NT2/D1 (cell line): ENCODE measurements at regions not wholly inside any gene's neighbourhood (a gene's known extent, or its start where the extent isn't known, plus 50 kb on each side); places are given as distances from the start of the nearest gene placed in this dataset.

ENCODE experiments used
- DNase-seq: peaks from one replicate; pipeline ENCODE4 v3.0.0-alpha.2; 2011; ENCODE audit warnings: low read depth, low spot score
- H3K27me3 ChIP-seq: 2 replicates; pipeline ENCODE4 v1.6.0; 2011; ENCODE audit warnings: mild to moderate bottlenecking; ENCODE audit not compliant: insufficient read length, insufficient read depth
- H3K36me3 ChIP-seq: 2 replicates; pipeline ENCODE4 v1.6.1; 2011; ENCODE audit warnings: mild to moderate bottlenecking, low read length, mixed read lengths; ENCODE audit not compliant: insufficient read depth, insufficient read length
- H3K4me1 ChIP-seq: 2 replicates; pipeline ENCODE4 v1.5.1; 2011; ENCODE audit not compliant: insufficient read depth, insufficient read length
- H3K4me3 ChIP-seq: 2 replicates; pipeline ENCODE4 v1.5.1; 2011; ENCODE audit warnings: low read depth; ENCODE audit not compliant: insufficient read length
- H3K9ac ChIP-seq: 2 replicates; pipeline ENCODE4 v1.6.0; 2011; ENCODE audit warnings: low read depth; ENCODE audit not compliant: insufficient read length
- H3K9me3 ChIP-seq: 2 replicates; pipeline ENCODE4 v1.5.1; 2011; ENCODE audit warnings: mild to moderate bottlenecking, low read length; ENCODE audit not compliant: insufficient read depth
- SUZ12 ChIP-seq: IDR thresholded peaks from 2 replicates; pipeline ENCODE4 v1.6.1; 2011; ENCODE audit not compliant: insufficient read length, insufficient read depth; ENCODE audit errors: extremely low read depth
- YY1 ChIP-seq: IDR thresholded peaks from 2 replicates; pipeline ENCODE4 v1.6.1; 2011; ENCODE audit not compliant: insufficient read length, insufficient read depth
- ZNF274 ChIP-seq: IDR thresholded peaks from 2 replicates; pipeline ENCODE4 v1.6.1; 2011; ENCODE audit warnings: mild to moderate bottlenecking, low read depth, low read length

DNA sequence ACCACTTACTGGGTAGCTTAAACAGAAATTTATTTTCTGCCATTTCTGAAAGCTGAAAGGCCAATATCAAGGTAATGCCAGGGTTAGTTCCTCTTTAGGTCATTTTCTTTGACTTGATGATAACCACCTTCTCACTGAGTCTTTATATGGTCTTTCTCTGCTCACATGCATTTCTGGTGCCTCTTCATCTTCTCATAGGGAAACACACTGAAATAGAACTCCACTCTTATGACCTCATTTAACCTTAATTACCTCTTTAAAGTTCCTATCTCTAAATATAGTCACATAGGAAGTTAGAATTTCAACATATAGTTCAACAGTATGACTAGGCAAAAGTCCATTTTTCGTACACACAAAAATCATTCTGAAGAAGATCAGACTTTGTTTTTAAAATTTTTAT is 616.8 kb upstream of the VRK2 start:
- H3K27me3 ChIP-seq: no peaks in the 10 kb centered on the region
- DNase-seq: no peak
- TF ChIP-seq YY1: no peak
- no peak for TF ChIP-seq SUZ12
- TF ChIP-seq ZNF274: no peak
- H3K4me1 ChIP-seq: no peaks in the 10 kb centered on the region
- no peak overlapping the region for H3K4me3 ChIP-seq
- no peaks in the 10 kb centered on the region for H3K9me3 ChIP-seq
- H3K9ac ChIP-seq: no peak overlapping the region
- H3K36me3 ChIP-seq: no peaks in the 10 kb centered on the region

- no peak for DNase-seq
- H3K36me3 ChIP-seq: no peaks in the 10 kb centered on the region
- no peaks in the 10 kb centered on the region for H3K27me3 ChIP-seq
- TF ChIP-seq YY1: no peak
- no peak for TF ChIP-seq SUZ12
- TF ChIP-seq ZNF274: no peak
- no peak overlapping the region for H3K4me3 ChIP-seq
- H3K4me1 ChIP-seq: no peaks in the 10 kb centered on the region
- H3K9ac ChIP-seq: no peak overlapping the region
- no peaks in the 10 kb centered on the region for H3K9me3 ChIP-seq
Observed at GRCh38 chr2:57432528-57432927, 614.1 kb upstream of the VRK2 start.

DNA sequence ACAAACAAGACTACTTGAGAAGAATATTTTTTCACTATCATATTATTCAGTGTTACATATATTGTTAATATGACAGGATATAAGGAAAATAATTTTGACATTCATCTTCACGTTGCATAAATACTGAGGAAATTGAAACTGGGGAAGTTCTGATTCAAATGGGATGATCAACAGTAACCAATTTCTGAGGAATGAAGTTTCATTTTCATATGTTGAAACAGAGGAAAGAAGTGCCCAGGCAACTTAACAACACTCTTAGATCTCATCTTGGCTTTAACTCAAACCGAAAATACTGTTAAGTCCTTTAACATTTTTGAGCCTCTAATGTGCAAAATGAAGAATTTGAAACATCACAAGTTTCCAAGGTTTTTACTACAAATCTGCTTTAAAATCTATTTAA is 612.2 kb upstream of the VRK2 start:
- Histone ChIP-seq H3K27me3 (no peaks in the 10 kb centered on the region), H3K4me3 (no peak overlapping the region)

GRCh38 chr2:57434972-57435371 is 611.6 kb upstream of the VRK2 start:
- Histone ChIP-seq H3K36me3 (no peaks in the 10 kb centered on the region), H3K4me1 (no peaks in the 10 kb centered on the region), H3K4me3 (no peak overlapping the region), H3K27me3 (no peaks in the 10 kb centered on the region), H3K9me3 (no peaks in the 10 kb centered on the region), H3K9ac (no peak overlapping the region)
- no peak for DNase-seq
- TF ChIP-seq SUZ12: no peak
- TF ChIP-seq ZNF274: no peak
- no peak for TF ChIP-seq YY1

More for the DNA sequence above, 612.2 kb upstream of the VRK2 start:
- Histone ChIP-seq H3K36me3 (no peaks in the 10 kb centered on the region), H3K4me1 (no peaks in the 10 kb centered on the region), H3K9me3 (no peaks in the 10 kb centered on the region), H3K9ac (no peak overlapping the region)
- no peak for DNase-seq
- TF ChIP-seq YY1 (no peak), ZNF274 (no peak)

DNA sequence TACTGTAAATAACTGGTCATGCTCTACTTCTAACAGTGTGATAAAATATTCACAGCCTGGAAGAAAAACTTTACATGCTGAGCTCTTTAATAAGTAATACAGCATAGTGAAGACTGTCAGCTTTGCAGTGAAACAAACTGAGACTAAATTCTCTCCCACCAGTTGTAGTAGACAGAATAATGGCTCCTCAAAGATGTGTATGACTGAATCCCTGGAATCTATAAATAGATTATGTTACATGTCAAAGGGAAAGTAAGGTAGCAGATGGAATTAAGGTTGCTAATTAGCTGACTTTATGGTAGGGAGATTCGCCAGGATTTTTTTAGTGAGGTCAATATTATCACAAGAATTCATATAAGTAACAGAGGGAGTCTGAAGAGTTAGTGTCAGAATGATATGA is 609.5 kb upstream of the VRK2 start:
- TF ChIP-seq ZNF274 (no peak), SUZ12 (no peak), YY1 (no peak)

DNA sequence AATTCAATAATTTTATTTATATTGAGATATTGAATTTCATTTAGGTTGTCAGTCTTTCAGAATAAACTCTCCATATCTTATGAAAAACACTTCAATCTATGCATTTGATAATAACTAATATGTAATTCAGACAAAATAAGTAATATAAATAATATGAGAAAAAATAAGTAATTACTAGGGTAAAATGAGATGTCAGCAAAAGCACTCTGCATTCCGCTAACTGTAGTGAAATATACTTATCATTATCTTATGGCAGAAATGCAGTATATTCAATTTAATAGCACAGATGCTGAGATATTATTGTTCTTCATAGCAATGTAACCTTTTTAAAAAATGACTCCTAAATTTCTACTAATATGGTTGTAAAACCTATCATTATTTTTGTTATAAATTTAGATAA is 606.2 kb upstream of the VRK2 start:
- no peaks in the 10 kb centered on the region for H3K27me3 ChIP-seq
- TF ChIP-seq ZNF274: no peak
- no peak for TF ChIP-seq YY1
- no peak for TF ChIP-seq SUZ12
- H3K9me3 ChIP-seq: no peaks in the 10 kb centered on the region
- no peaks in the 10 kb centered on the region for H3K4me1 ChIP-seq
- no peak overlapping the region for H3K4me3 ChIP-seq
- H3K36me3 ChIP-seq: no peaks in the 10 kb centered on the region
- H3K9ac ChIP-seq: no peak overlapping the region
- no peak for DNase-seq

More for the DNA sequence above, 609.5 kb upstream of the VRK2 start:
- H3K9ac ChIP-seq: no peak overlapping the region
- no peaks in the 10 kb centered on the region for H3K4me1 ChIP-seq
- no peaks in the 10 kb centered on the region for H3K27me3 ChIP-seq
- H3K36me3 ChIP-seq: no peaks in the 10 kb centered on the region
- no peak for DNase-seq
- H3K9me3 ChIP-seq: no peaks in the 10 kb centered on the region
- no peak overlapping the region for H3K4me3 ChIP-seq

- TF ChIP-seq YY1: no peak
- no peak for TF ChIP-seq SUZ12
- no peak for TF ChIP-seq ZNF274
- no peak overlapping the region for H3K9ac ChIP-seq
- H3K27me3 ChIP-seq: no peaks in the 10 kb centered on the region
- H3K9me3 ChIP-seq: no peaks in the 10 kb centered on the region
- no peak overlapping the region for H3K4me3 ChIP-seq
- H3K36me3 ChIP-seq: no peaks in the 10 kb centered on the region
- no peaks in the 10 kb centered on the region for H3K4me1 ChIP-seq
- DNase-seq: no peak
Observed at GRCh38 chr2:57443086-57443485, 603.5 kb upstream of the VRK2 start.

- Histone ChIP-seq H3K9ac (no peak overlapping the region), H3K9me3 (no peaks in the 10 kb centered on the region), H3K4me1 (no peaks in the 10 kb centered on the region), H3K4me3 (no peak overlapping the region), H3K27me3 (no peaks in the 10 kb centered on the region), H3K36me3 (no peaks in the 10 kb centered on the region)
- TF ChIP-seq YY1 (no peak), SUZ12 (no peak), ZNF274 (no peak)
- no peak for DNase-seq
Observed at GRCh38 chr2:57443973-57444521, 602.6 kb upstream of the VRK2 start.
